GM23248 (cell line): ENCODE measurements at regions not wholly inside any gene's neighbourhood (a gene's known extent, or its start where the extent isn't known, plus 50 kb on each side); places are given as distances from the start of the nearest gene placed in this dataset.

ENCODE experiments used
- DNase-seq: peaks from one replicate; pipeline ENCODE4 v3.0.0-alpha.2; 2015
- H2AFZ ChIP-seq: fragments of 200-600 bp; sonication (generic); 2 replicates; pipeline ENCODE4 v1.6.1; 2016; ENCODE audit warnings: antibody characterized with exemption
- H3F3A ChIP-seq: fragments of 200-600 bp; sonication (generic); 2 replicates; pipeline ENCODE4 v1.6.1; 2016; ENCODE audit warnings: mild to moderate bottlenecking, antibody characterized with exemption, mixed run types; ENCODE audit not compliant: insufficient read depth
- H3K27ac ChIP-seq: fragments of 200-600 bp; sonication (generic); 2 replicates; pipeline ENCODE4 v1.5.1; 2016; ENCODE audit warnings: mild to moderate bottlenecking
- H3K27me3 ChIP-seq: fragments of 200-600 bp; sonication (generic); replicated peaks from 2 replicates; pipeline ENCODE4 v1.6.1; 2016; ENCODE audit warnings: mild to moderate bottlenecking; ENCODE audit not compliant: insufficient read depth
- H3K36me3 ChIP-seq: fragments of 200-600 bp; sonication (generic); 2 replicates; pipeline ENCODE4 v1.6.1; 2016; ENCODE audit warnings: low read depth, mild to moderate bottlenecking
- H3K4me1 ChIP-seq: fragments of 200-600 bp; sonication (generic); 2 replicates; pipeline ENCODE4 v1.6.1; 2016; ENCODE audit warnings: mild to moderate bottlenecking; ENCODE audit not compliant: insufficient read depth
- H3K4me2 ChIP-seq: fragments of 200-600 bp; sonication (generic); one replicate; pipeline ENCODE4 v1.6.1; 2016; ENCODE audit warnings: mild to moderate bottlenecking; ENCODE audit not compliant: unreplicated experiment
- H3K4me3 ChIP-seq: fragments of 200-600 bp; sonication (generic); 2 replicates; pipeline ENCODE4 v1.5.1; 2016; ENCODE audit warnings: mild to moderate bottlenecking
- H3K79me2 ChIP-seq: fragments of 200-600 bp; sonication (generic); 2 replicates; pipeline ENCODE4 v1.6.1; 2016; ENCODE audit warnings: mild to moderate bottlenecking; ENCODE audit not compliant: insufficient read depth
- H3K9ac ChIP-seq: fragments of 200-600 bp; sonication (generic); 2 replicates; pipeline ENCODE4 v1.6.1; 2016; ENCODE audit warnings: mild to moderate bottlenecking
- H3K9me2 ChIP-seq: fragments of 200-600 bp; sonication (generic); 2 replicates; pipeline ENCODE4 v1.6.1; 2016; ENCODE audit warnings: mixed run types, mild to moderate bottlenecking, moderate library complexity; ENCODE audit not compliant: insufficient read depth
- H3K9me3 ChIP-seq: fragments of 200-600 bp; sonication (generic); one replicate; pipeline ENCODE4 v1.6.1; 2017; ENCODE audit warnings: low read depth
- H4K20me1 ChIP-seq: fragments of 200-600 bp; sonication (generic); 2 replicates; pipeline ENCODE4 v1.6.0; 2016; ENCODE audit not compliant: insufficient read depth
- EZH2 ChIP-seq: fragments of 200-600 bp; sonication (generic); IDR thresholded peaks from 2 replicates; pipeline ENCODE4 v1.6.1; 2018; ENCODE audit warnings: antibody characterized with exemption, mild to moderate bottlenecking; ENCODE audit not compliant: insufficient read depth, poor library complexity, severe bottlenecking
- EZH2phosphoT487 ChIP-seq: fragments of 200-600 bp; sonication (generic); IDR thresholded peaks from 2 replicates; pipeline ENCODE4 v1.6.1; 2018; ENCODE audit warnings: antibody characterized with exemption, moderate library complexity, mild to moderate bottlenecking, low read depth; ENCODE audit not compliant: insufficient read depth
- WGBS, 2 experiments: methylation state at CpG; one replicate each; pipeline ENCODE4 v1.1.6; 2015 to 2017; ENCODE audit warnings: low lambda C conversion rate in 2 of 2, low coverage in 1 of 2; ENCODE audit errors: missing lambda C conversion rate in 2 of 2; 5-methylcytosine and 5-hydroxymethylcytosine counted together
- in situ Hi-C: fragments of 300-500 bp; cut with MboI; formaldehyde crosslinking; loops from 2 replicates; pipeline ENCODE4 v1.15.0; 2020

- Histone ChIP-seq H3K9me2 (no peaks in the 10 kb centered on the region), H3K4me2 (no peak overlapping the region), H3K36me3 (no peaks in the 10 kb centered on the region), H3K27me3 (peaks cover 4% of the 10 kb centered on the region; the same call in 1 of the 2 replicates), H3K4me3 (no peak overlapping the region), H3K9ac (no peak overlapping the region), H4K20me1 (no peaks in the 10 kb centered on the region), H2AFZ (no peak overlapping the region), H3F3A (no peaks in the 10 kb centered on the region), H3K79me2 (no peaks in the 10 kb centered on the region), H3K4me1 (no peaks in the 10 kb centered on the region), H3K27ac (no peak overlapping the region), H3K9me3 (no peaks in the 10 kb centered on the region)
- in situ Hi-C loops, result no loop called here
- TF ChIP-seq EZH2 (no peak), EZH2phosphoT487 (no peak)
- 62 to 64% methylated on average over 11 of the region's 11 CpGs for WGBS, 2 experiments
- no peak for DNase-seq
Observed at GRCh38 chr3:59677747-59678702, 628.2 kb upstream of the CFAP20DC start.

- Histone ChIP-seq H2AFZ (no peak overlapping the region), H3K4me1 (no peaks in the 10 kb centered on the region), H4K20me1 (no peaks in the 10 kb centered on the region), H3K36me3 (no peaks in the 10 kb centered on the region), H3K9me2 (no peaks in the 10 kb centered on the region), H3K4me2 (no peak overlapping the region), H3K27ac (no peak overlapping the region), H3K79me2 (no peaks in the 10 kb centered on the region), H3K9me3 (no peaks in the 10 kb centered on the region), H3K4me3 (no peak overlapping the region), H3K27me3 (peaks cover 4% of the 10 kb centered on the region; the same call in 1 of the 2 replicates), H3F3A (no peaks in the 10 kb centered on the region), H3K9ac (no peak overlapping the region)
- no peak for DNase-seq
- TF ChIP-seq EZH2phosphoT487 (no peak), EZH2 (no peak)
- in situ Hi-C loops, result no loop called here
- 50 to 53% methylated on average over 2 of the region's 2 CpGs for WGBS, 2 experiments
Observed at GRCh38 chr3:59675495-59675894, 625.7 kb upstream of the CFAP20DC start.

GRCh38 chr3:59663076-59663850, 613.4 kb upstream of the CFAP20DC start:
- no peak for TF ChIP-seq EZH2phosphoT487
- TF ChIP-seq EZH2, result no peak
- no peak overlapping the region for H3K4me3 ChIP-seq
- H3K9me2 ChIP-seq, result no peaks in the 10 kb centered on the region
- WGBS, 2 experiments, result 72 to 77% methylated on average over 2 of the region's 2 CpGs
- H2AFZ ChIP-seq, result no peak overlapping the region
- no peaks in the 10 kb centered on the region for H4K20me1 ChIP-seq
- H3K9ac ChIP-seq, result no peak overlapping the region
- H3K27ac ChIP-seq, result no peak overlapping the region
- no peak for DNase-seq
- peaks cover 10% of the 10 kb centered on the region; the same call in 1 of the 2 replicates for H3K4me1 ChIP-seq
- H3K79me2 ChIP-seq, result no peaks in the 10 kb centered on the region
- in situ Hi-C loops, result no loop called here
- H3K4me2 ChIP-seq, result no peak overlapping the region
- no peaks in the 10 kb centered on the region for H3K36me3 ChIP-seq
- H3K9me3 ChIP-seq, result no peaks in the 10 kb centered on the region
- no peaks in the 10 kb centered on the region for H3K27me3 ChIP-seq
- H3F3A ChIP-seq, result no peaks in the 10 kb centered on the region

- Histone ChIP-seq H3K27ac (no peak overlapping the region), H3K4me2 (no peak overlapping the region), H3K27me3 (no peaks in the 10 kb centered on the region), H2AFZ (no peak overlapping the region), H3K36me3 (no peaks in the 10 kb centered on the region), H3K9me2 (no peaks in the 10 kb centered on the region), H4K20me1 (no peaks in the 10 kb centered on the region), H3K9me3 (no peaks in the 10 kb centered on the region), H3K9ac (no peak overlapping the region), H3K4me1 (peaks cover 10% of the 10 kb centered on the region; the same call in 1 of the 2 replicates), H3K79me2 (no peaks in the 10 kb centered on the region), H3F3A (no peaks in the 10 kb centered on the region), H3K4me3 (no peak overlapping the region)
- TF ChIP-seq EZH2, result no peak
- no peak for TF ChIP-seq EZH2phosphoT487
- in situ Hi-C loops, result no loop called here
- DNase-seq, result no peak
- 57 to 59% methylated on average over 9 of the region's 9 CpGs for WGBS, 2 experiments
Observed at GRCh38 chr3:59660852-59661625, 611.2 kb upstream of the CFAP20DC start.
